Endothelial cell of umbilical vein (primary cell): ENCODE measurements at regions not wholly inside any gene's neighbourhood (a gene's known extent, or its start where the extent isn't known, plus 50 kb on each side); places are given as distances from the start of the nearest gene placed in this dataset.

Experiments used
- CTCF ChIP-seq, 2 donors: IDR thresholded peaks; 1 replicate in 1 of 2; 2 replicates in 1 of 2; pipeline ENCODE4 v1.5.1; 2011; ENCODE audit warnings: low read length in 2 of 2, mild to moderate bottlenecking in 2 of 2, moderate library complexity in 2 of 2, control low read depth in 1 of 2, inconsistent platforms in 1 of 2, low read depth in 1 of 2; ENCODE audit not compliant: insufficient read depth in 1 of 2; ENCODE audit errors: extremely low read depth in 1 of 2
- POLR2A ChIP-seq: IDR thresholded peaks from 2 replicates; pipeline ENCODE4 v1.6.1; 2012; ENCODE audit warnings: low read depth, mild to moderate bottlenecking, control low read depth, low read length

GRCh38 chr5:160970605-160971191 is 118.7 kb upstream of the ATP10B start:
- TF ChIP-seq CTCF (IDR thresholded peaks at IDR 0.05; ENCODE audit: extremely low read depth in 1 of 2, insufficient read depth in 1 of 2, low read depth in 1 of 2, low read length in 2 of 2) = no peak
- TF ChIP-seq POLR2A = no peak
